ENCODE measurements at regions not wholly inside any gene's neighbourhood (a gene's known extent, or its start where the extent isn't known, plus 50 kb on each side); places are given as distances from the start of the nearest gene placed in this dataset.

- TF ChIP-seq, protein P1, sequence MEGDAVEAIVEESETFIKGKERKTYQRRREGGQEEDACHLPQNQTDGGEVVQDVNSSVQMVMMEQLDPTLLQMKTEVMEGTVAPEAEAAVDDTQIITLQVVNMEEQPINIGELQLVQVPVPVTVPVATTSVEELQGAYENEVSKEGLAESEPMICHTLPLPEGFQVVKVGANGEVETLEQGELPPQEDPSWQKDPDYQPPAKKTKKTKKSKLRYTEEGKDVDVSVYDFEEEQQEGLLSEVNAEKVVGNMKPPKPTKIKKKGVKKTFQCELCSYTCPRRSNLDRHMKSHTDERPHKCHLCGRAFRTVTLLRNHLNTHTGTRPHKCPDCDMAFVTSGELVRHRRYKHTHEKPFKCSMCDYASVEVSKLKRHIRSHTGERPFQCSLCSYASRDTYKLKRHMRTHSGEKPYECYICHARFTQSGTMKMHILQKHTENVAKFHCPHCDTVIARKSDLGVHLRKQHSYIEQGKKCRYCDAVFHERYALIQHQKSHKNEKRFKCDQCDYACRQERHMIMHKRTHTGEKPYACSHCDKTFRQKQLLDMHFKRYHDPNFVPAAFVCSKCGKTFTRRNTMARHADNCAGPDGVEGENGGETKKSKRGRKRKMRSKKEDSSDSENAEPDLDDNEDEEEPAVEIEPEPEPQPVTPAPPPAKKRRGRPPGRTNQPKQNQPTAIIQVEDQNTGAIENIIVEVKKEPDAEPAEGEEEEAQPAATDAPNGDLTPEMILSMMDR (IDR thresholded peaks at IDR 0.05 in 8 of 11, conservative IDR thresholded peaks at IDR 0.05 in 3 of 11) = no peak
- no peak for TF ChIP-seq POLR2A (IDR thresholded peaks at IDR 0.05)
- no peak for TF ChIP-seq POLR2AphosphoS5 (IDR thresholded peaks at IDR 0.05)
- H3K9me3 ChIP-seq = no peaks in the 10 kb centered on the region
- intact Hi-C loops (cut with DNase I; ENCODE audit: low total_unique reads) = loop anchor here (5.0 kb wide), 1 partner anchor 541 kb away; no protein-coding TSS in a partner anchor
- no peak for DNase-seq
- H3K27me3 ChIP-seq (replicated peaks in 1 of 7) = no peaks in the 10 kb centered on the region
- no peak overlapping the region for H3K27ac ChIP-seq
- H3K4me1 ChIP-seq = peaks cover 0 to 19% (median 2%) of the 10 kb centered on the region in 6 donors
- H3K4me3 ChIP-seq = no peak overlapping the region
- no peaks in the 10 kb centered on the region for H3K36me3 ChIP-seq
- 83 to 94% (median 87%) methylated on average over 3 of the region's 3 CpGs for WGBS, 5 donors
Observed at GRCh38 chr3:159803459-159803858, 185.2 kb upstream of the IL12A start.

- intact Hi-C loops (cut with DNase I; ENCODE audit: low total_unique reads) = loop anchor here (5.0 kb wide), 2 partner anchors 188 to 543 kb away; no protein-coding TSS in a partner anchor
- TF ChIP-seq POLR2AphosphoS5 (IDR thresholded peaks at IDR 0.05) = no peak
- TF ChIP-seq, protein P1 (IDR thresholded peaks at IDR 0.05 in 8 of 11, conservative IDR thresholded peaks at IDR 0.05 in 3 of 11) = peak in 10 of 11 experiments; percentile 27 to 81 (median 66)
- no peaks in the 10 kb centered on the region for H3K9me3 ChIP-seq
- H3K36me3 ChIP-seq = no peaks in the 10 kb centered on the region
- no peak for DNase-seq
- no peaks in the 10 kb centered on the region for H3K27me3 ChIP-seq (replicated peaks in 1 of 7)
- H3K4me1 ChIP-seq = peaks cover 0 to 10% (median 0%) of the 10 kb centered on the region in 6 donors
- peak overlapping the region in 4 of 8 donors; percentile 39 to 55 (median 51) for H3K27ac ChIP-seq
- WGBS, 5 donors = 34 to 48% (median 38%) methylated on average over 5 of the region's 5 CpGs
- H3K4me3 ChIP-seq = no peak overlapping the region
Observed at GRCh38 chr3:159804726-159805410, 183.8 kb upstream of the IL12A start.

DNA sequence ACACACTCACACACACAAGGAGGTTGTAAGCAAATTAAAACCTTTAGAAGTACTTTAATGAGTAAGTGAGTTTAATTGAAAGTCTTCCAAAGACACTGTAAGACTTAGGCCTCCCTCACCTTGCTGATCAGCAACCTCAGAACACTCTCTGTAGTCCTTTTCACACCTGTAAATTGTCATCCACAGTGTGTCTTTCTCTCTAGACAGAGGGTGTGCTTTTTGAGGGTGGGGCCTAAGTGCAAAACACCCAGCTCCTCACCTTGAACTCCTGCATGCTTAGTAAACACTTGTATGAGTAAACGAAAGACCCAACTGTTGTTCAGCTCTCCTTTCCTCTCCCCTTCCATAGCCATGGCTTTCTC, 183.2 kb upstream of the IL12A start:
- no peak for TF ChIP-seq POLR2A (IDR thresholded peaks at IDR 0.05)
- TF ChIP-seq POLR2AphosphoS5 (IDR thresholded peaks at IDR 0.05) = no peak
- TF ChIP-seq, protein P1 (IDR thresholded peaks at IDR 0.05 in 8 of 11, conservative IDR thresholded peaks at IDR 0.05 in 3 of 11) = peak in 2 of 11 experiments; percentile 6
- H3K4me1 ChIP-seq = peaks cover 0 to 10% (median 0%) of the 10 kb centered on the region in 6 donors
- 67 to 92% (median 81%) methylated on average over 1 of the region's 1 CpG for WGBS, 5 donors
- H3K27ac ChIP-seq = peak overlapping the region in 1 of 8 donors; percentile 55
- H3K4me3 ChIP-seq = no peak overlapping the region
- no peaks in the 10 kb centered on the region for H3K36me3 ChIP-seq
- H3K27me3 ChIP-seq (replicated peaks in 1 of 7) = no peaks in the 10 kb centered on the region
- no peak for DNase-seq
- intact Hi-C loops (cut with DNase I; ENCODE audit: low total_unique reads) = loop anchor here (5.0 kb wide), 1 partner anchor 188 kb away; no protein-coding TSS in a partner anchor
- no peaks in the 10 kb centered on the region for H3K9me3 ChIP-seq

GRCh38 chr3:159806412-159806811, 182.2 kb upstream of the IL12A start:
- no peak overlapping the region for H3K27ac ChIP-seq
- H3K4me1 ChIP-seq = peaks cover 0 to 10% (median 0%) of the 10 kb centered on the region in 6 donors
- H3K27me3 ChIP-seq (replicated peaks in 1 of 7) = no peaks in the 10 kb centered on the region
- 48 to 78% (median 67%) methylated on average over 5 of the region's 5 CpGs for WGBS, 5 donors
- no peak overlapping the region for H3K4me3 ChIP-seq
- H3K9me3 ChIP-seq = no peaks in the 10 kb centered on the region
- TF ChIP-seq, protein P1 (IDR thresholded peaks at IDR 0.05 in 8 of 11, conservative IDR thresholded peaks at IDR 0.05 in 3 of 11) = no peak
- no peak for TF ChIP-seq POLR2AphosphoS5 (IDR thresholded peaks at IDR 0.05)
- no peak for TF ChIP-seq POLR2A (IDR thresholded peaks at IDR 0.05)
- intact Hi-C loops (cut with DNase I; ENCODE audit: low total_unique reads) = loop anchor here (5.0 kb wide), 1 partner anchor 189 kb away; no protein-coding TSS in a partner anchor
- no peak for DNase-seq
- H3K36me3 ChIP-seq = no peaks in the 10 kb centered on the region

Measured in spleen (tissue), 11 donors.